Hepatic stellate cell (primary cell): ENCODE measurements at regions not wholly inside any gene's neighbourhood (a gene's known extent, or its start where the extent isn't known, plus 50 kb on each side); places are given as distances from the start of the nearest gene placed in this dataset.

Source experiments
- DNase-seq: peaks from one replicate; pipeline ENCODE4 v3.0.0; 2011; ENCODE audit warnings: low spot score

GRCh38 chr5:68161156-68161555 is 54.4 kb upstream of the PIK3R1 start:
- no peak for DNase-seq

- DNase-seq = no peak
Measured at GRCh38 chr5:68159224-68159951, 56.2 kb upstream of the PIK3R1 start.

- no peak for DNase-seq
Measured at GRCh38 chr5:68155940-68156339, 59.6 kb upstream of the PIK3R1 start.

DNA sequence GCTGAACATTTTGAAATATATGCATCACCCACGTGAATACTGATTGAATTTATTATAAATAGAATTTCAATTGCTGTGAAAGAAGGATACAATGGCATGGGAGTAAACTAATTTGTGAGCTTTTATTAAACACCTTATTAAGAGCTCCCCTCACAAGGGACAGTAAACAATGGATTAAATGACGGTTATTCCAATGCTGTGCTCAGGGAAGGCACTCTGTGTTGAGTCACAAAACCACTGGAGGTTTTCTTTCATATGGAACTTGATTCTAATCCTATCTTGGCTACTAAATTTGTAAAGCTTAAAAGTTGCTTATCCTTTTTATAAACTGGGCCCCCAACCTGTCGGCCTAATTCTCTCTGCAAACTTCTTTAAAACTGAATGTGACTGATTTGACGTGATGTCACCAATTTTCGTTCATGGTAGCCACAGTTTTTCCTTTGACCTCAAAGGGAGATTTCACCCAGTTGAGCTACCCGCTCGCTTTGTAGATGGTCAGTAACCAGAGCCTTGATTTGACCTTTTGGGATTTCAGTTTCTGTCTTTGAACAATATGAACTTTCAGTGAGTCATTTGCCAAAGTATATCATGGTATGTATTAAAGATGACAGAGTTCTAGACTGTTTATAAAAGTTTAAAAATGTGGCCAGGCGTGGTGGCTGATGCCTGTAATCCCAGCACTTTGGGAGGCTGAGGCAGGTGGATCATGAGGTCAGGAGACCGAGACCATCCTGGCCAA is 61.3 kb upstream of the PIK3R1 start:
- DNase-seq = no peak

- no peak for DNase-seq
Measured at GRCh38 chr5:68151812-68152211, 63.7 kb upstream of the PIK3R1 start.

DNA sequence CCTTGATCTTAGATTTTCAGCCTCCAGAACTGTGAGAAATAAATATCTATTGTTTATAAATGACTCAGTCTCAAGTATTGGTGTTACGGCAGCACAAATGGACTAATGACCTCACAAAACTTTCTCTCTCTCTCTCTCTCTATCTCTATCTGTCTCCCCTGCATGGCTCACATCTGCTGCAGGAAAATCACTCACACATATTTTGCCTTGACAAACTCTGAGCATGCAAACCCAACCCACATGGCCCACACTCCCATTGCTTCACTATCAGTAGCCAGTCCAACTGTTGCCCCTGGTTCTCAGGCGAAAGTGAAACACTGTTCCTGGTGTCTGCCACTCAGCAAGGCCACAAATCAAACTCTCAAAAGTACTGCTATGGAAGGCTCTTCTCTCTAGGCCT is 66.4 kb upstream of the PIK3R1 start:
- DNase-seq = no peak

GRCh38 chr5:68148096-68148495 is 67.5 kb upstream of the PIK3R1 start:
- DNase-seq = no peak

GRCh38 chr5:68147659-68148058 is 67.9 kb upstream of the PIK3R1 start:
- DNase-seq = no peak

- DNase-seq = peak; percentile 15
Measured at GRCh38 chr5:68141494-68141893, 74.1 kb upstream of the PIK3R1 start.

GRCh38 chr5:68140763-68141162 is 74.8 kb upstream of the PIK3R1 start:
- DNase-seq = no peak

DNA sequence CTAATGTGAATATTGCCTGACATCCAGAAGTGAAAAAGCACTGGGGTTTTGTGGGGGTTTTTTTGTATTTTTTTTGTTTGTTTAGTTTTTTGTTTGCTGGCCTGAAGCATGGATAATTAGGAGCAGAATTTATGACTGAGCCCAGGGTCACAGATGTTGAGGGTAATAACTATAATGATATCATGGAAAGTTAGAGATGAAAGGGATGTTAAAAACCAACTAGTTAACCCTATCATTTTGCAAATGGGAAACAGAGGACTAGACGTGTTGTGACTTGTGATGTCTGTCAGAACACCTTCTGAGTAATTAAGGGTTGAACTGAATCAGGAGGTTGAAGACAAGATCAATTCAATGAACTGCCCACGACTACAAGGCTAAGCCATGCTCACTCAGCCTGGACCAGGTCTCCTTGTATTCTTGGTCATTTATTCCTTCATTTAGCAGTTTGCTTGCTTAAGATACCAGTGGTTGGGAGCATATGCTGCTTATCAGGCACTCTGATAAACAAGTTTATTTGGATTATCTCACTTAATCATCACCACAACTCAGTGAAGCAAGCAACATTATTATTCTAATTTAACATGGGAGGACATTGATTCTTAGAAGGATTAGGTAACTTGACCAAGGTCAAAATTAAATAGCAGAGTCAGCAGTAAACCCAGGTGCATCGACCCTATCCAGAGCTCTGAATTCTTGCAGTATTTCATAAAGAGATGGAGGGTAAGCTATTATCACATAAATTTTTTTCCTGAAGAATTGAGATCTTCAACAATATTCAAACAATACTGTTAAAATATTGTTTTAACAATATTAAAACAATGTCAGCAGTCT is 75.7 kb upstream of the PIK3R1 start:
- no peak for DNase-seq

DNA sequence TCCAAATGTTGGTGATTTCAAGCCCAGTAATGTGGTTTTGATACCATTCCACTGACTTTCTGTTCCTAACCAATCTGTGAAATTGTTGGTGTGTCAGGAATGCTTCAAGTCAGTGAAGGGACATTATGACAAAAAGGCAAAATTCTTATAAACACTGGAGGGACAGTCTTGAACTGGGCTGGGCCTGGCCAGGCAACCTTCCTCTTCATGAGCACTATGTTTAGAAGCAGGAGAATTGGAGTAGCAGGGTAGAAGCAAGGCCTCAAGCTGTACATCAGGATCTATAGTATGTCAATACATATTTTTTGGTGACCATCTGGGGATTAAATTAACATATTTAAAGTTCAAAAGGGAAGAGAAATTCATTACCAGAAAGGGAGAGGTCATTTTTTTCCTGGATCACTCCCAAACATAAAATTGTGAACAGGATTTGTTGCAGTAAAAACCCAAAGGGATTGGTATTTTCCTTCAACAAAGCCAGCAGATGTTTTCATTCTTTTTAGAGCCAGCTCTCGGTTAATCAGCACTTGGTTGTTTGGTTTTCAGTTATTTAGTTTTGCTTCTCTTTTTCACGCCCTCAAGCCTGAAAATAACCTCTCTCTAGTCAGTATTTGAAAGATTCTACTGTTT is 77.9 kb upstream of the PIK3R1 start:
- no peak for DNase-seq

- DNase-seq = no peak
Measured at GRCh38 chr5:68134669-68135313, 80.8 kb upstream of the PIK3R1 start.

- no peak for DNase-seq
Measured at GRCh38 chr5:68134033-68134668, 81.4 kb upstream of the PIK3R1 start.

DNA sequence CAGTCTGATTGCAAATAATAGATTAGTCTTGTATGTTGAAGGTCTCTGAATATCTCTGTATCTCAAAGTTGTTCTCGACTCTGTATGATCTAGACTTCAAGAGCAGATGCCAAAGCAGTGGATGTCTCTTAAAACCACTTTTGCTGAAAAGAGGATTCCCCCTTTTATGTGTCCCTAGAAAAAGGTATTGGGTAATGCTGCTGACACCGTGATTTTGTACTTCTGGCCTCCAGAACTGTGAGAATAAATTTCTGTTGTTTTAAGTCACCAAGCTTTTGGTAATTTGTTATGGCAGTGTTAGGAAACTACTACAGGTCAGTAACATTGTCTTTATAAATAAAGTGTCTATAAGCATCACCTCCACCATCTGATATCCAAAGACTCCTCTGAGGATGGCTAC is 85.3 kb upstream of the PIK3R1 start:
- no peak for DNase-seq

DNA sequence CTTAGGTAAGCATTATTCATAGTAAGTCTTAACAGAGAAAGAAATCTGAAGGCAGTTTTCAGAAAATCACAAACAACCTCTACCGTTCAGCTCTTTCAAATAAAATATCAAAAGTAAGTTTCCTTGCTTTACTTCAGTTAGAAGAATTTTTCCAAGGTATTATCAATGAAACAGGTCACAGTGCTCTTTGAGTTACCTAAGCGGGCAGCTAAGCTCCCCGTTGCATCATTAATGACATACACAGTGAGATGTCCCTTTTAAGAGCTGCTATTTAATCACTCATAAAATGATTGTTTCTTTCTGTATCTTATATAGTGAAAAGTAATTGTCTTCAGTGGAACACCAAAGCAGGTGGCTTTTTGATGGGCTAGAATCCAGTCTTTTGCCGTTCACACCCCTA is 86.2 kb upstream of the PIK3R1 start:
- no peak for DNase-seq

DNA sequence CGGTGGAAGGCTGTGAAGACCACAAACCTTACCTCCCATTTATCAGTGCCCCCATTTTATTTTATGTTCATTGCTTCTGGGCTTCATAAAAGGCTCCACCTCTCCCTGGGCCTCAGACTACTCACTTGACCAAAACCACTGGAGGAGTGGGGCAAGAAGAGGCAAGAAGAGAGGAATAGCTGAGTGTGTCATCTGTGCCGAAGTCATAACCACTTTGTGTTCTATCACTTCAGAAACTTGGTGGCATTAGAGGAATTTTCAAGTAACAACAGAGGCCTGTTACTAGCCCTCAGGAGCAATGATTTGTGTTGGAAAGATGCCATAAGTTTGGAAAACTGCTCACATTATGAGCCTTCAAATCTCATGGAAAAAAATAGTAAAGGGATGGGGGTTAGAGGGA is 88.7 kb upstream of the PIK3R1 start:
- DNase-seq = no peak

- DNase-seq = no peak
Measured at GRCh38 chr5:68122439-68123328, 92.9 kb upstream of the PIK3R1 start.

DNA sequence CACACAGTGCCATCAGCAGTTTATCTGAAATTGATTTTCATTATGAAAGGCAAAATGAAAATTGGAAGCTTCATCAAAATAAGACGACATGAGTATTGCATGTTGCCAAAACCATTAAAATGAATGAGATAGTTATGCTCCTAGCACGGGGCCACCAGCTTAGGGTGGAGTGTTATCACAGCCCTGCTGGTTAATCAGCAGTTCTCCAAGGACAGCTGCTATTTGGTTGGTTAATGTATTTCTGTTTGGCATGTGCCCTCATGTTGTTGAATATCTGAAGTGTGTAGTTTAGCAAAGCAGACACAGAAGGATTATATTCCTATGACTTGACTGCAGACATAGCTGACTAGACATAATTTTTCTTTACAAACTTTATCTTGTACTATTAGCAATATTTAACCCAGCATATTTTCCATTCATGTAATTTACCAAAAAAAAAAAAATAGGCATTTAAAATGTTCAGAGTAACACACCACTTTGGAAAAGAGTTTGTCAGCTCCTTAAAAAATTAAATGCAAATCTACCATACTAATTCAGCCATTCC is 98.6 kb upstream of the PIK3R1 start:
- no peak for DNase-seq

DNA sequence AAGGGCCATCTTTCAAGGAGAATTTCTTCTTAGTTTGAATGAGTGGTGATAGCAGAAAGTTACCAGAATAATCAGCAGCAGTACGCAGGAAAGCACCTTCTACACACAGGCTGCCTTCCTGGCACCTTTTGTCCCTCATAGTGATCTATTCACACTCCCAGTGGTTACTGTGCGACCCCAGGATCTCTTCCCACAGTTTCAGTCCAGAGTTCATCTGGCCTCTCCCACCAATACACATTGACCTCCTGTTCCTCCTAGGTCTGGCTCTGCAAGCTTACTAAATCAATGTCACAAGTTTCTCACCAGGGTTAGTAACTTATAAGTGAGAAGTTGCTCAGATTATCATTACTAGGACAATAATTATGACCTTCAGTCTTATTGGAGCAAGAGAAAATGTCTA is 99.1 kb upstream of the PIK3R1 start:
- DNase-seq = no peak
